Neuron (in vitro differentiated cells): ENCODE measurements at regions not wholly inside any gene's neighbourhood (a gene's known extent, or its start where the extent isn't known, plus 50 kb on each side); places are given as distances from the start of the nearest gene placed in this dataset.

Experiments used
- H2AFZ ChIP-seq: one replicate; pipeline ENCODE4 v1.6.1; 2013; ENCODE audit warnings: low read depth, mild to moderate bottlenecking, inconsistent platforms, low read length, moderate library complexity
- H3K27me3 ChIP-seq: one replicate; pipeline ENCODE4 v1.6.1; 2013; ENCODE audit warnings: low read length; ENCODE audit not compliant: insufficient read depth
- H3K36me3 ChIP-seq: one replicate; pipeline ENCODE4 v1.6.1; 2013; ENCODE audit warnings: low read length; ENCODE audit not compliant: insufficient read depth
- H3K4me1 ChIP-seq: one replicate; pipeline ENCODE4 v1.6.1; 2013; ENCODE audit warnings: low read length; ENCODE audit not compliant: insufficient read depth
- H3K4me3 ChIP-seq: 2 replicates; pipeline ENCODE4 v1.5.1; 2013; ENCODE audit warnings: mild to moderate bottlenecking, low read length, moderate library complexity
- H3K9me3 ChIP-seq: one replicate; pipeline ENCODE4 v1.6.1; 2013; ENCODE audit warnings: low read length

GRCh38 chr2:59594671-59595222, 958.7 kb downstream of the BCL11A start:
- Histone ChIP-seq H3K36me3 (no peaks in the 10 kb centered on the region), H3K4me3 (no peak overlapping the region)

GRCh38 chr2:59590798-59591197, 962.7 kb downstream of the BCL11A start:
- Histone ChIP-seq H3K27me3 (no peaks in the 10 kb centered on the region), H3K36me3 (no peaks in the 10 kb centered on the region), H3K4me1 (peaks cover 6% of the 10 kb centered on the region), H3K4me3 (no peak overlapping the region), H3K9me3 (no peaks in the 10 kb centered on the region), H2AFZ (no peak overlapping the region)

More at GRCh38 chr2:59594671-59595222, 958.7 kb downstream of the BCL11A start:
- peaks cover 5% of the 10 kb centered on the region for H3K4me1 ChIP-seq
- H3K9me3 ChIP-seq, result no peaks in the 10 kb centered on the region
- H3K27me3 ChIP-seq, result no peaks in the 10 kb centered on the region
- no peak overlapping the region for H2AFZ ChIP-seq

- H3K36me3 ChIP-seq, result no peaks in the 10 kb centered on the region
These were observed 963.6 kb downstream of the BCL11A start for GRCh38 chr2:59589881-59590280.

GRCh38 chr2:59588286-59588685, 965.2 kb downstream of the BCL11A start:
- peaks cover 6% of the 10 kb centered on the region for H3K4me1 ChIP-seq
- H3K4me3 ChIP-seq, result no peak overlapping the region
- no peaks in the 10 kb centered on the region for H3K27me3 ChIP-seq
- no peaks in the 10 kb centered on the region for H3K9me3 ChIP-seq
- H3K36me3 ChIP-seq, result no peaks in the 10 kb centered on the region
- no peak overlapping the region for H2AFZ ChIP-seq

More at GRCh38 chr2:59589881-59590280, 963.6 kb downstream of the BCL11A start:
- Histone ChIP-seq H2AFZ (no peak overlapping the region), H3K4me1 (peaks cover 6% of the 10 kb centered on the region), H3K27me3 (no peaks in the 10 kb centered on the region), H3K9me3 (no peaks in the 10 kb centered on the region), H3K4me3 (no peak overlapping the region)

- no peak overlapping the region for H2AFZ ChIP-seq
- no peaks in the 10 kb centered on the region for H3K9me3 ChIP-seq
- H3K27me3 ChIP-seq, result no peaks in the 10 kb centered on the region
- peaks cover 6% of the 10 kb centered on the region for H3K4me1 ChIP-seq
- H3K4me3 ChIP-seq, result no peak overlapping the region
- H3K36me3 ChIP-seq, result no peaks in the 10 kb centered on the region
These were observed 967.3 kb downstream of the BCL11A start for GRCh38 chr2:59586176-59586575.

- Histone ChIP-seq H3K4me1 (peaks cover 6% of the 10 kb centered on the region), H3K9me3 (no peaks in the 10 kb centered on the region), H3K36me3 (no peaks in the 10 kb centered on the region), H3K27me3 (no peaks in the 10 kb centered on the region), H3K4me3 (no peak overlapping the region), H2AFZ (no peak overlapping the region)
These were observed 967.8 kb downstream of the BCL11A start for GRCh38 chr2:59585655-59586054.

GRCh38 chr2:59584958-59585357, 968.5 kb downstream of the BCL11A start:
- no peaks in the 10 kb centered on the region for H3K27me3 ChIP-seq
- H3K4me3 ChIP-seq, result no peak overlapping the region
- H3K4me1 ChIP-seq, result peaks cover 3% of the 10 kb centered on the region
- no peaks in the 10 kb centered on the region for H3K36me3 ChIP-seq
- H2AFZ ChIP-seq, result no peak overlapping the region
- H3K9me3 ChIP-seq, result no peaks in the 10 kb centered on the region

- no peaks in the 10 kb centered on the region for H3K36me3 ChIP-seq
- no peak overlapping the region for H2AFZ ChIP-seq
- no peak overlapping the region for H3K4me3 ChIP-seq
- H3K4me1 ChIP-seq, result no peaks in the 10 kb centered on the region
- H3K27me3 ChIP-seq, result no peaks in the 10 kb centered on the region
- no peaks in the 10 kb centered on the region for H3K9me3 ChIP-seq
These were observed 970.2 kb downstream of the BCL11A start for GRCh38 chr2:59583173-59583765.

GRCh38 chr2:59578349-59578748, 975.1 kb downstream of the BCL11A start:
- H3K27me3 ChIP-seq, result no peaks in the 10 kb centered on the region
- H3K4me1 ChIP-seq, result no peaks in the 10 kb centered on the region
- H3K9me3 ChIP-seq, result no peaks in the 10 kb centered on the region
- H2AFZ ChIP-seq, result no peak overlapping the region
- H3K4me3 ChIP-seq, result no peak overlapping the region
- no peaks in the 10 kb centered on the region for H3K36me3 ChIP-seq

- Histone ChIP-seq H3K36me3 (no peaks in the 10 kb centered on the region), H3K27me3 (no peaks in the 10 kb centered on the region), H3K9me3 (no peaks in the 10 kb centered on the region), H3K4me3 (no peak overlapping the region), H3K4me1 (no peaks in the 10 kb centered on the region), H2AFZ (no peak overlapping the region)
These were observed 978.3 kb downstream of the BCL11A start for GRCh38 chr2:59575191-59575590.

GRCh38 chr2:59572227-59572626, 981.2 kb downstream of the BCL11A start:
- H3K4me1 ChIP-seq, result no peaks in the 10 kb centered on the region
- H3K36me3 ChIP-seq, result no peaks in the 10 kb centered on the region
- H3K27me3 ChIP-seq, result no peaks in the 10 kb centered on the region
- H2AFZ ChIP-seq, result no peak overlapping the region
- no peaks in the 10 kb centered on the region for H3K9me3 ChIP-seq
- no peak overlapping the region for H3K4me3 ChIP-seq

GRCh38 chr2:59570818-59571217, 982.6 kb downstream of the BCL11A start:
- Histone ChIP-seq H3K4me3 (no peak overlapping the region), H3K9me3 (no peaks in the 10 kb centered on the region), H2AFZ (no peak overlapping the region), H3K36me3 (no peaks in the 10 kb centered on the region), H3K27me3 (no peaks in the 10 kb centered on the region), H3K4me1 (no peaks in the 10 kb centered on the region)

GRCh38 chr2:59569124-59569523, 984.3 kb downstream of the BCL11A start:
- Histone ChIP-seq H3K9me3 (no peaks in the 10 kb centered on the region), H3K4me1 (no peaks in the 10 kb centered on the region), H3K27me3 (no peaks in the 10 kb centered on the region), H2AFZ (no peak overlapping the region), H3K36me3 (no peaks in the 10 kb centered on the region), H3K4me3 (no peak overlapping the region)

- Histone ChIP-seq H3K4me1 (no peaks in the 10 kb centered on the region), H3K36me3 (no peaks in the 10 kb centered on the region), H2AFZ (no peak overlapping the region), H3K9me3 (no peaks in the 10 kb centered on the region), H3K27me3 (no peaks in the 10 kb centered on the region), H3K4me3 (no peak overlapping the region)
These were observed 985.0 kb downstream of the BCL11A start for GRCh38 chr2:59568461-59568860.
